ENCODE measurements at regions not wholly inside any gene's neighbourhood (a gene's known extent, or its start where the extent isn't known, plus 50 kb on each side); places are given as distances from the start of the nearest gene placed in this dataset.

GRCh38 chr4:11155208-11155867 lies 273.4 kb downstream of the HS3ST1 start:
- Histone ChIP-seq H3K9me3 (no peaks in the 10 kb centered on the region), H3K27me3 (replicated peaks; ENCODE audit: insufficient read depth) (no peaks in the 10 kb centered on the region), H3K36me3 (no peaks in the 10 kb centered on the region), H3K4me3 (no peak overlapping the region), H3K27ac (no peak overlapping the region), H3K4me1 (ENCODE audit: control insufficient read depth in 1 of 2, low read depth in 2 of 2) (peaks cover 0 to 11% of the 10 kb centered on the region in 2 donors)
- DNase-seq (ENCODE audit: low spot score) (no peak), ATAC-seq (ENCODE audit: insufficient number of reproducible peaks, low FRiP score, low read depth) (no peak)
- TF ChIP-seq CTCF (IDR thresholded peaks at IDR 0.05) = no peak

GRCh38 chr4:11153171-11153750 lies 275.4 kb downstream of the HS3ST1 start:
- Histone ChIP-seq H3K27ac (no peak overlapping the region), H3K4me1 (ENCODE audit: control insufficient read depth in 1 of 2, low read depth in 2 of 2) (peaks cover 0 to 11% of the 10 kb centered on the region in 2 donors), H3K27me3 (replicated peaks; ENCODE audit: insufficient read depth) (no peaks in the 10 kb centered on the region), H3K36me3 (no peaks in the 10 kb centered on the region), H3K9me3 (no peaks in the 10 kb centered on the region), H3K4me3 (no peak overlapping the region)
- TF ChIP-seq CTCF (IDR thresholded peaks at IDR 0.05) = no peak
- DNase-seq (ENCODE audit: low spot score) = no peak
- no peak for ATAC-seq (ENCODE audit: insufficient number of reproducible peaks, low FRiP score, low read depth)

GRCh38 chr4:11152684-11153083 lies 276.0 kb downstream of the HS3ST1 start:
- H3K27me3 ChIP-seq (replicated peaks; ENCODE audit: insufficient read depth) = no peaks in the 10 kb centered on the region
- H3K27ac ChIP-seq = no peak overlapping the region
- peaks cover 0 to 11% of the 10 kb centered on the region in 2 donors for H3K4me1 ChIP-seq (ENCODE audit: control insufficient read depth in 1 of 2, low read depth in 2 of 2)
- DNase-seq (ENCODE audit: low spot score) = no peak
- no peaks in the 10 kb centered on the region for H3K36me3 ChIP-seq
- no peak overlapping the region for H3K4me3 ChIP-seq
- no peak for TF ChIP-seq CTCF (IDR thresholded peaks at IDR 0.05)
- H3K9me3 ChIP-seq = no peaks in the 10 kb centered on the region
- ATAC-seq (ENCODE audit: insufficient number of reproducible peaks, low FRiP score, low read depth) = no peak

- TF ChIP-seq CTCF (IDR thresholded peaks at IDR 0.05) = no peak
- Histone ChIP-seq H3K9me3 (no peaks in the 10 kb centered on the region), H3K27me3 (replicated peaks; ENCODE audit: insufficient read depth) (no peaks in the 10 kb centered on the region), H3K4me1 (ENCODE audit: control insufficient read depth in 1 of 2, low read depth in 2 of 2) (peaks cover 0 to 11% of the 10 kb centered on the region in 2 donors), H3K4me3 (no peak overlapping the region), H3K36me3 (no peaks in the 10 kb centered on the region), H3K27ac (no peak overlapping the region)
- DNase-seq (ENCODE audit: low spot score) = no peak
- no peak for ATAC-seq (ENCODE audit: insufficient number of reproducible peaks, low FRiP score, low read depth)
Observed at GRCh38 chr4:11151500-11151899, 277.2 kb downstream of the HS3ST1 start.

GRCh38 chr4:11149612-11150259 lies 279.0 kb downstream of the HS3ST1 start:
- Histone ChIP-seq H3K27me3 (replicated peaks; ENCODE audit: insufficient read depth) (no peaks in the 10 kb centered on the region), H3K27ac (no peak overlapping the region), H3K36me3 (no peaks in the 10 kb centered on the region), H3K4me3 (no peak overlapping the region), H3K9me3 (no peaks in the 10 kb centered on the region), H3K4me1 (ENCODE audit: control insufficient read depth in 1 of 2, low read depth in 2 of 2) (peaks cover 0 to under 1% of the 10 kb centered on the region in 2 donors)
- no peak for DNase-seq (ENCODE audit: low spot score)
- no peak for TF ChIP-seq CTCF (IDR thresholded peaks at IDR 0.05)
- ATAC-seq (ENCODE audit: insufficient number of reproducible peaks, low FRiP score, low read depth) = no peak
